SK-N-SH (cell line): ENCODE measurements at regions not wholly inside any gene's neighbourhood (a gene's known extent, or its start where the extent isn't known, plus 50 kb on each side); places are given as distances from the start of the nearest gene placed in this dataset.

ENCODE experiments used
- CTCF ChIA-PET: fragments of 300-600, 350-600 bp; formaldehyde crosslinking; extraction: SDS; loops from one replicate; lab custom pipeline; 2021; lab: Yijun Ruan, JAX
- POLR2A ChIA-PET: fragments of 350-600 bp; sonication (Branson Sonifier 250); formaldehyde crosslinking; extraction: SDS; loops from one replicate; lab custom pipeline; 2020; ENCODE audit warnings: antibody characterized with exemption, inconsistent platforms; lab: Yijun Ruan, JAX
- DNase-seq: peaks from one replicate; pipeline ENCODE4 v3.0.0; 2012
- H2AFZ ChIP-seq: fragments of 200-600 bp; sonication (generic); 2 replicates; pipeline ENCODE4 v1.8.1; 2016; ENCODE audit warnings: antibody characterized with exemption, mild to moderate bottlenecking, low read depth
- H3F3A ChIP-seq: fragments of 200-600 bp; sonication (generic); replicated peaks from 2 replicates; pipeline ENCODE3; 2016; ENCODE audit warnings: antibody characterized with exemption, mild to moderate bottlenecking; ENCODE audit not compliant: insufficient read depth
- H3K27ac ChIP-seq, 2 experiments: fragments of 200-500 bp in 1 of 2; fragments of 200-600 bp in 1 of 2; sonication (Bioruptor generic) in 1 of 2; sonication (generic), shearing (Covaris generic) in 1 of 2; 2 replicates each; pipeline versions ENCODE4 v1.5.1 to v1.6.1; 2014 to 2016; ENCODE audit warnings: low read depth in 2 of 2, inconsistent platforms in 1 of 2, low read length in 1 of 2, mild to moderate bottlenecking in 1 of 2, mixed read lengths in 1 of 2
- H3K27me3 ChIP-seq: fragments of 200-600 bp; sonication (generic), shearing (Covaris generic); 2 replicates; pipeline ENCODE4 v1.6.1; 2016; ENCODE audit warnings: mixed run types; ENCODE audit not compliant: insufficient read depth
- H3K36me3 ChIP-seq, 2 experiments: fragments of 200-500 bp in 1 of 2; fragments of 200-600 bp in 1 of 2; sonication (Bioruptor generic) in 1 of 2; sonication (generic) in 1 of 2; replicated peaks in 1 of 2; 2 replicates each; pipeline versions ENCODE3 to v1.5.1; 2014 to 2016; ENCODE audit warnings: low read length in 1 of 2, mild to moderate bottlenecking in 1 of 2; ENCODE audit not compliant: insufficient read depth in 2 of 2, control insufficient read depth in 1 of 2
- H3K4me1 ChIP-seq, 2 experiments: fragments of 200-500 bp in 1 of 2; fragments of 200-600 bp in 1 of 2; sonication (Bioruptor generic) in 1 of 2; sonication (generic), shearing (Covaris generic) in 1 of 2; 2 replicates each; pipeline versions ENCODE4 v1.5.1 to v1.6.1; 2014 to 2016; ENCODE audit warnings: low read depth in 1 of 2, low read length in 1 of 2, mixed run types in 1 of 2; ENCODE audit not compliant: insufficient read depth in 2 of 2, control insufficient read depth in 1 of 2
- H3K4me2 ChIP-seq: fragments of 200-600 bp; sonication (generic), shearing (Covaris generic); 2 replicates; pipeline ENCODE4 v1.6.1; 2017; ENCODE audit warnings: mixed run types
- H3K4me3 ChIP-seq, 2 experiments: fragments of 200-500 bp in 1 of 2; fragments of 200-600 bp in 1 of 2; sonication (Bioruptor generic) in 1 of 2; sonication (generic), shearing (Covaris generic) in 1 of 2; 2 replicates each; pipeline versions ENCODE4 v1.5.1 to v1.8.1; 2014 to 2016; ENCODE audit warnings: low read depth in 2 of 2, inconsistent platforms in 1 of 2, low read length in 1 of 2, mild to moderate bottlenecking in 1 of 2, mixed read lengths in 1 of 2, moderate library complexity in 1 of 2
- H3K79me2 ChIP-seq: fragments of 200-600 bp; sonication (generic); 2 replicates; pipeline ENCODE4 v1.8.1; 2017; ENCODE audit warnings: mild to moderate bottlenecking; ENCODE audit not compliant: insufficient read depth
- H3K9ac ChIP-seq: fragments of 200-600 bp; sonication (generic); 2 replicates; pipeline ENCODE4 v1.6.1; 2017; ENCODE audit warnings: mixed run types
- H3K9me2 ChIP-seq: fragments of 200-600 bp; sonication (generic); 2 replicates; pipeline ENCODE4 v1.6.1; 2017; ENCODE audit warnings: mixed run types
- H3K9me3 ChIP-seq: fragments of 200-600 bp; sonication (generic); 2 replicates; pipeline ENCODE4 v1.6.1; 2017; ENCODE audit warnings: mixed run types, mild to moderate bottlenecking, moderate library complexity
- H4K20me1 ChIP-seq: fragments of 200-600 bp; sonication (generic); 2 replicates; pipeline ENCODE4 v1.6.1; 2017; ENCODE audit warnings: mild to moderate bottlenecking, mixed run types; ENCODE audit not compliant: insufficient read depth
- CHD2 ChIP-seq: fragments of 150-350 bp; IDR thresholded peaks from 2 replicates; pipeline ENCODE4 v1.6.1; 2018; ENCODE audit warnings: low read length; ENCODE audit not compliant: partially characterized antibody
- EZH2phosphoT487 ChIP-seq: fragments of 200-600 bp; sonication (generic); IDR thresholded peaks from 2 replicates; pipeline ENCODE4 v1.6.1; 2017; ENCODE audit warnings: low read depth, mixed run types, mild to moderate bottlenecking, antibody characterized with exemption, moderate library complexity, borderline replicate concordance
- MAX ChIP-seq: IDR thresholded peaks from 2 replicates; pipeline ENCODE4 v1.4.0; 2012; ENCODE audit warnings: low read depth
- NFIC ChIP-seq: IDR thresholded peaks from 2 replicates; pipeline ENCODE4 v1.4.0; 2012; ENCODE audit warnings: borderline replicate concordance
- RAD21 ChIP-seq: IDR thresholded peaks from 2 replicates; pipeline ENCODE4 v1.6.1; 2012; ENCODE audit warnings: mild to moderate bottlenecking, low read length
- RCOR1 ChIP-seq: fragments of 150-350 bp; IDR thresholded peaks from 2 replicates; pipeline ENCODE4 v1.6.1; 2017; ENCODE audit warnings: antibody characterized with exemption, low read length
- REST ChIP-seq: IDR thresholded peaks from 2 replicates; pipeline ENCODE4 v1.6.1; 2012; ENCODE audit warnings: mild to moderate bottlenecking, low read depth, low read length, moderate library complexity
- RFX5 ChIP-seq: IDR thresholded peaks from 2 replicates; pipeline ENCODE4 v1.6.1; 2012; ENCODE audit warnings: mild to moderate bottlenecking, improper control_type of control experiment, low read length
- USF2 ChIP-seq: fragments of 150-350 bp; IDR thresholded peaks from 2 replicates; pipeline ENCODE4 v1.6.1; 2017; ENCODE audit warnings: antibody characterized with exemption, low read length, low read depth, borderline replicate concordance
- YY1 ChIP-seq: IDR thresholded peaks from 2 replicates; pipeline ENCODE4 v1.4.0; 2012; ENCODE audit warnings: low read depth, mild to moderate bottlenecking
- ZBTB33 ChIP-seq: IDR thresholded peaks from 2 replicates; pipeline ENCODE4 v1.4.0; 2012; ENCODE audit warnings: low read depth, borderline replicate concordance
- WGBS: methylation state at CpG from one replicate; pipeline ENCODE4 v1.1.6; 2017; ENCODE audit warnings: low lambda C conversion rate; 5-methylcytosine and 5-hydroxymethylcytosine counted together

- 0 out of 2 replicates have a peak, but pooled peaks cover 7% of the 10 kb centered on the region for H3K9me3 ChIP-seq
- POLR2A ChIA-PET = no interaction called here
- H3K4me2 ChIP-seq = no peak overlapping the region
- H3K36me3 ChIP-seq = no peaks in the 10 kb centered on the region
- no peaks in the 10 kb centered on the region for H3F3A ChIP-seq
- H3K4me1 ChIP-seq = no peaks in the 10 kb centered on the region
- 0 out of 2 replicates have a peak, but pooled peaks cover 3% of the 10 kb centered on the region for H3K9me2 ChIP-seq
- TF ChIP-seq CHD2 (no peak), EZH2phosphoT487 (no peak), USF2 (no peak), REST (no peak), RAD21 (no peak), ZBTB33 (no peak), MAX (no peak), RCOR1 (no peak), NFIC (no peak), RFX5 (no peak), YY1 (no peak)
- TF ChIP-seq, all 33 proteins: peak for 0
- H4K20me1 ChIP-seq = no peaks in the 10 kb centered on the region
- WGBS = 0% methylated on average over 1 of the region's 1 CpG
- H3K9ac ChIP-seq = no peak overlapping the region
- no peak overlapping the region for H3K4me3 ChIP-seq
- no peak overlapping the region for H3K27ac ChIP-seq
- H3K27me3 ChIP-seq = no peaks in the 10 kb centered on the region; the same call in 1 of the 2 replicates
- no peak overlapping the region for H2AFZ ChIP-seq
- H3K79me2 ChIP-seq = no peaks in the 10 kb centered on the region
- CTCF ChIA-PET = no interaction called here
- DNase-seq = no peak
These were observed 365.2 kb downstream of the CD109 start for GRCh38 chr6:74061201-74061600.
